DMS53 treated with DMSO at 0.1 percent for 48 hours (cell line): ENCODE measurements at regions not wholly inside any gene's neighbourhood (a gene's known extent, or its start where the extent isn't known, plus 50 kb on each side); places are given as distances from the start of the nearest gene placed in this dataset.
"Not testable (repeated sequence)": the region's sequence is repeated elsewhere in the genome, so short reads cannot be mapped to it uniquely, and the experiment has no call there.

Experiments used
- DNase-seq: peaks from one replicate; lab custom pipeline; 2025; ENCODE audit not compliant: unreplicated experiment; lab: John Stamatoyannopoulos, UW

GRCh38 chr12:62135553-62136200 is 124.5 kb upstream of the USP15 start:
- no peak for DNase-seq

DNA sequence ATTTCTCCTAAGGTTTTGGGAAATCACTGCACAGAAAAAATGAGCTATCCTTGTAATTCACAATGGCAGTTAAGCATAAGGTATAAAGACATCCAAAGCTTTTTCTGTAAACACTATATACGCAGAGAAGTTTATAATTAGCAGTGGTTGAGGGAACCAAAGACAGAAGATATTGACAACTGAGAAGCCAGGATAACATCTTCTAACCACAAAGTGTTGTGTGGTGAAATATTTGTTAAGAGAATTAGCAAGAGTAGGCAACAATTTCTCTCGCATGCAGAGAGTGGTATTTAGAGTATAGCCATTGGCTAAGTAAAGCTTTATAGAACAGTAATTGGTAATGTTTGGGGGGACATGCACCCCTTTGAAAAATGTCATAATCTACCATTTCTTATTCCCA is 123.7 kb upstream of the USP15 start:
- DNase-seq: no peak

- DNase-seq: no peak
Measured at GRCh38 chr12:62138527-62138926, 121.7 kb upstream of the USP15 start.

GRCh38 chr12:62146318-62146717 is 113.9 kb upstream of the USP15 start:
- no peak for DNase-seq

GRCh38 chr12:62158013-62158412 is 102.2 kb upstream of the USP15 start:
- DNase-seq: no peak

DNA sequence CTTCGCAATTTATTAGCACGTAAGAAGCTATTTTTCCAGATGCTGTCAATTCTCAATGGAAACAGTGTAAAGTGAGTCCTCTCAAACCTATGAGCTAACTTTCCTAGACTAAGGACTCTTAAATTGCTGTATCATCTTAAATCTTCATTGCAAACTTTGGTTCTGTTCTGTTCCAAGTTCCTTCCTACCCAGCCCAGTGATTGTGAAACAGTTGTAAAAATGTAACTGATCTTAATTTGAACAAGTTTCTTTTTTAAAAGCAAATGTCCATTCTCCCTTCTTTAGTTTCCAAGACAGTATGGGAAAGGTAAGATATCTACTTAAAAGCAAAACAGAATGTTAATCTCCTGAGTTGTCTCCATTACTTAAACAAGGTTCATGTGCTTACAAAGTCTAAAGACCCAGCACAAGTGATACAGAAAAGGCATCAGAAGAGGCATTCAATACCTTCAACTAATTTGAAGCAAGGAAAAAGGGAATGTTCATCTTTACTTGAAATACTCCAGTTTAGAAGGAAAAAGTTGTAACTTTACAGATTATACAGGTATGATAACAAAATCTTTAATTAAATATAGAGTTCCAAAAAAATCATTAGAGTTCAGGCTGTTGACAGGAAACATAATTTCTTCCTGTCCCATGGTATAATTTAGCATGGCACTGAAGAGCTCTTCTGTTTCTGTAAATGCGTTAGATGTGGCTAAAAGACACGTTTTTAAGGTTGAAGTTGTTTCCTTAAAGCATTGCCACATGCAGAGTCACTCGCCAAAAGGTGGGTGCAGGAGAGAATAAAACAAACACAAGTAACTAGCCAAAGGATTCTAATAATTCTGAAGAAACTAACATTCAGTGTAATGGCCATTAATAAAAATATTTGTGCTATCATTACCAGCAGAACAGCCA is 101.5 kb upstream of the USP15 start:
- no peak for DNase-seq

DNA sequence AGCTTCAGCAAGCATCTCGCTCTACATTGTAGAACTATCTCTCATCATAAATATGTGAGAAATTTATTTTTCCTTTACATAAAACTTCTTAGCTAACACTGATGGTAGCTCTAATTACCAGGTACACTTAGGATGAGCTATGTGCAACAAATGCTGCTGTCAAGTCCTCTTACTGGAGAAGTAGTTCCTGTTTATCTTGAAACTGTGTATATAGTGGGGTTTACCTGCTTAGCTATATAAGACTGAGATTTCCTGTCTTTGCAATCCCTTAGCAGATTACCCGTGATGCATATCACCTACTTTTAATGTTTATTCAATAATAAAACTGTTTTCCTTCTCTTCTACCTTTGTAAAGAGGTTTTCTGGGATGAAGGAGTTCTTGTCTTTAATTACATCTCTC is 98.0 kb upstream of the USP15 start:
- no peak for DNase-seq

GRCh38 chr12:62163368-62163767 is 96.8 kb upstream of the USP15 start:
- DNase-seq: no peak

- no peak for DNase-seq
Measured at GRCh38 chr12:62164036-62164435, 96.2 kb upstream of the USP15 start.

DNA sequence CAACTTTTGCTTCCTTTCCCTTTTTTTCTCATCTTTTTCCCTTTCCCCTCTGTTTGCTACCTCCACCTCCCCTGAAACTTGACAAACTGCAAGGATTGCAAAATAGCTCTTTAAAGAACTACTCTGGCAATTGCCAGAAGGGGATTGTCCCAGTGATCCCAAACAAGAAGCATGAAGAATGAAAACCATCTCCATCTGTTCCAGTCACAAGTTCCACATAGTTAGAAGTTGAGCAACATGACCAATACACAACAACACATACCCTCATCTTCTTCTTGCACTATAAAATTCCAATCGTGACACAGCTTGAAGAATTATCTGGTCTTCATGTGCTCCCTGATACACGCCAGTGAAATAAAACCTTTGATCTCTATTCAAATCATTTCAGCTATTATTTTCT is 93.7 kb upstream of the USP15 start:
- no peak for DNase-seq

DNA sequence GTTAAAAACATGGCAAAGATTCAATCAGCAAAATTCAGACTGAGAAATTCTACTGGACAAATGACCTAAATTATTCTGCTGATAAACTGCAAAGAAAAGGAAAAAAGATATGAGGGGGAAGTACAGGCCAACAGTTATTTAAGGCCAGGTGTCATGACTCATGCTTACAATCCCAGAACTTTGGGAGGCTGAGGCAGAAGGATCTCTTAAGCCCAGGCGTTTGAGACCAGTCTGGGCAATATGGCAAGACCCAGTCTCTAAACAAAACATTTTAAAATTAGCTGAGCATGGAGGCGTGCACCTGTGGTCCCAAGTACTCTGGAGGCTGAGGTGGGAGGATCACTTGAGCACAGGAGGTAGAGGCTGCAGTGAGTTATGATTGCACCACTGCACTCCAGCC is 91.8 kb upstream of the USP15 start:
- DNase-seq: no peak

DNA sequence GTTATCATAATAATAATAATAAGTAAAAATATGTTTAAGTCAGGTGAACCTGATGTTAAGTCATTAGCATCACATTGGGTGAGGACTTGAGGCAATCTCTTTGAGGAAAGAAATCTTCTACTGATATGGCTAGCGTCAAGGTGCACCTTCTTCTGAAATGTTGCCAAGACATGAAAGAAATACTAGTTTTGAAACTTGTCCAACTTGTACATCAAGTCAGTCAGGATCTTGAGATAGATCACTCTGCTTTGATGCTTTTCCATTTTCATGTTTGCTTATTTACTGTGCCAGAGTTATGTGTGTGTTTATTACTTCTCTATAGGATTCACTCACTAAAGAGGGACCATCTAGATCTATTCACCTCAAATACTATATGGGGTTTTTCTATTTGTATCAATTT is 90.0 kb upstream of the USP15 start:
- no peak for DNase-seq

GRCh38 chr12:62190689-62191490 is 69.3 kb upstream of the USP15 start:
- no peak for DNase-seq

DNA sequence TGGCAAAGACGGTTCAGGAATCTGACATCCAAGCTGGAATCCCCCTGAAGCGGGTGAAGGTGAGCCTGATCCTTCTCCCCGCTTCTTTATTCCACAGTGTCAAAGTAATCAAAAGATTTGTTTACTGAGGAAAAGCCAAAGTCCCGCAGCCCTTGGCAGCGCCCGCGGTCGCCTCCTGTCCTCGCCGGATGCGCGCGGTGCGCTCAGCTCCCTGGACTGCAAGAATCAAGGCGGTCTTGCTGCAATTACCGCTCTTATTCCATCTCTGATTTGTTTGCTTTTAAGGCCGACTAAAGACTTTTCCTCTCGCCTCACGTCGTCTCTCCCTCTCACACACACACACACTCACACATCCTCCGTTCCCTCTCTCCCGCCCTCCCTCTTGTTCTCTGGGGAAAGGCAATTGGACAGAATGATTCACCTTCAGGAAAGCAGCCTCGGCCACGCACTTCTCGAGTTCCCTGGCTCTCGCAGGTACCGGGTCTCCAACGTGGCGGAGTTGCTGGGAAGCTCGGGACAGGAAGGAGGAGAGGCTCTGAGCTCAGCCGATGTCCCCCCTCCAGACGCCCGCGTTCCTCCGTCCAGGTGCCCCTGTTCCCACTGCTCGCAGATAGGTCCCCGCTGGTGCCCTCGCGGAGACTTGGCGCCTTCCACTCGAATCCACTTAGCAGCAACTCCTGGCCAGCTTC is 68.6 kb upstream of the USP15 start:
- peak; percentile 11 for DNase-seq

- peak; percentile 93 for DNase-seq
Measured at GRCh38 chr12:62192180-62192902, 67.9 kb upstream of the USP15 start.

GRCh38 chr12:62192903-62193250 is 67.3 kb upstream of the USP15 start:
- DNase-seq: no peak

DNA sequence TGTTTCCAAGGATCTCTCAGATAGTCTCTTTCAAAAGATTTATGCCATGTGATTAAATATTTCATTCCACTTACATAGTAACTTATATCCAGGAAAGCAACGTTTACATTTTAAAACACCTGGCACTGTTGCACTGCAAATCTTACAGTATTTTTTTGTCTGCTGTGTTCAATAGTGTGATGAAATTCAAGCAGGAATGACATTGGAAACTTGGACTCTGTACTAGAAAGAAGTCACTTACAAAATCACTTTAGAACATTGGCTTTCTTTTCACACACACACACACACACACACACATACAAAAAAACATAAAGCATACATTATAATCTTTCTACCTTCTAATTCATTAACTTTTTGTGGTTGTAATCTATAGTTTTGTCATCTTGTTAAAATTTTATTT is 66.2 kb upstream of the USP15 start:
- no peak for DNase-seq

- DNase-seq: no peak
Measured at GRCh38 chr12:62194616-62195015, 65.6 kb upstream of the USP15 start.

GRCh38 chr12:62196146-62196545 is 64.1 kb upstream of the USP15 start:
- DNase-seq: no peak

GRCh38 chr12:62202861-62203260 is 57.3 kb upstream of the USP15 start:
- DNase-seq: not testable (repeated sequence)

GRCh38 chr12:62205346-62205745 is 54.9 kb upstream of the USP15 start:
- no peak for DNase-seq
